Thoracic aorta (tissue), 2 donors: ENCODE measurements at regions not wholly inside any gene's neighbourhood (a gene's known extent, or its start where the extent isn't known, plus 50 kb on each side); places are given as distances from the start of the nearest gene placed in this dataset.

Experiments used
- ATAC-seq: fragments of 150-250 bp; one replicate; pipeline ENCODE4 v1.8.0; 2017; ENCODE audit warnings: low read depth; ENCODE audit not compliant: insufficient number of reproducible peaks, low FRiP score
- DNase-seq: peaks from one replicate; pipeline ENCODE4 v3.0.0-alpha.2; 2020; ENCODE audit warnings: low spot score
- H3K27ac ChIP-seq, 2 donors: fragments of 200-600 bp; sonication (generic); 1 replicate in 1 of 2; 2 replicates in 1 of 2; pipeline ENCODE4 v1.5.1; 2016; ENCODE audit warnings: mild to moderate bottlenecking in 2 of 2, moderate library complexity in 2 of 2
- H3K27me3 ChIP-seq: fragments of 200-600 bp; sonication (generic); replicated peaks from 2 replicates; pipeline ENCODE4 v1.6.0; 2016; ENCODE audit warnings: mild to moderate bottlenecking; ENCODE audit not compliant: insufficient read depth
- H3K36me3 ChIP-seq: fragments of 200-600 bp; sonication (generic); one replicate; pipeline ENCODE4 v1.5.1; 2016
- H3K4me1 ChIP-seq, 2 donors: fragments of 200-600 bp; sonication (generic); 1 replicate in 1 of 2; 2 replicates in 1 of 2; pipeline versions ENCODE4 v1.5.1 to v1.6.0; 2016; ENCODE audit warnings: low read depth in 2 of 2, mild to moderate bottlenecking in 1 of 2; ENCODE audit not compliant: control insufficient read depth in 1 of 2
- H3K4me3 ChIP-seq: fragments of 200-600 bp; sonication (generic); 2 replicates; pipeline ENCODE4 v1.5.1; 2016; ENCODE audit warnings: mild to moderate bottlenecking
- H3K9me3 ChIP-seq: fragments of 200-600 bp; sonication (generic); 2 replicates; pipeline ENCODE4 v1.5.1; 2016
- TF ChIP-seq, protein P1 (sequence below): fragments of 200-600 bp; sonication (generic); IDR thresholded peaks from one replicate; pipeline ENCODE4 v1.5.1; 2019; ENCODE audit warnings: antibody characterized with exemption

GRCh38 chr1:186559601-186560116 is 98.7 kb upstream of the PDC start:
- DNase-seq (no peak), ATAC-seq (no peak)
- TF ChIP-seq, protein P1, sequence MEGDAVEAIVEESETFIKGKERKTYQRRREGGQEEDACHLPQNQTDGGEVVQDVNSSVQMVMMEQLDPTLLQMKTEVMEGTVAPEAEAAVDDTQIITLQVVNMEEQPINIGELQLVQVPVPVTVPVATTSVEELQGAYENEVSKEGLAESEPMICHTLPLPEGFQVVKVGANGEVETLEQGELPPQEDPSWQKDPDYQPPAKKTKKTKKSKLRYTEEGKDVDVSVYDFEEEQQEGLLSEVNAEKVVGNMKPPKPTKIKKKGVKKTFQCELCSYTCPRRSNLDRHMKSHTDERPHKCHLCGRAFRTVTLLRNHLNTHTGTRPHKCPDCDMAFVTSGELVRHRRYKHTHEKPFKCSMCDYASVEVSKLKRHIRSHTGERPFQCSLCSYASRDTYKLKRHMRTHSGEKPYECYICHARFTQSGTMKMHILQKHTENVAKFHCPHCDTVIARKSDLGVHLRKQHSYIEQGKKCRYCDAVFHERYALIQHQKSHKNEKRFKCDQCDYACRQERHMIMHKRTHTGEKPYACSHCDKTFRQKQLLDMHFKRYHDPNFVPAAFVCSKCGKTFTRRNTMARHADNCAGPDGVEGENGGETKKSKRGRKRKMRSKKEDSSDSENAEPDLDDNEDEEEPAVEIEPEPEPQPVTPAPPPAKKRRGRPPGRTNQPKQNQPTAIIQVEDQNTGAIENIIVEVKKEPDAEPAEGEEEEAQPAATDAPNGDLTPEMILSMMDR = no peak

DNA sequence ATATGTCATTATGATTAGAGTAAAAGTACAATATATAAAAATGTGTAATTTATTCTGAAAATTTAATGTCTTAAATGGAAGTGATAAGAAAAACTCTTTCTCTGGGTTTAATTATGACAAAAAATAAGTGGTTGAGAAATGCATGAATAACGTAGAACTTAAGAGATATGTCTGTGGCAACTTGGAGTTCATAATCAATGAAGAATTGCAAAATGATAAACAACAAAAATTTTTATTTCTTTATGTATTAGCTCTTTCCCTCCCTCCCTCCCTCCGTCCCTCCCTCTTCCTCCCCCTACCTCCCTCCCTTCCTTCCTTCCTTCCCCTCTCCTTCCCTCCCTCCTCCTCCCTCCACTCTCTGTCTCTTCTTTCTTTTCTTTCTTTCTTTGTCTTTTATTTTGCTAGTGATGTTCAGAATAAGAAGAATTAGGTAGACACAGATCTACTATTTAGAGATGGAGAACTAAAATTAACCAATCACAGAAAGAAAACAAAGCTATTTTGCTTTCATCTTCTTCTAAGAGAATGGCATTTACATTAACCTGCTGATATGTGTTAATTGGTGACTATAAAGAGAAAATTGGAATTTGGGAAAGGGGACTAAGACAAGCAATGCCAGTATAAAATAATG is 96.3 kb upstream of the PDC start:
- ATAC-seq = no peak
- Histone ChIP-seq H3K9me3 (peaks cover 4% of the 10 kb centered on the region), H3K4me1 (no peaks in the 10 kb centered on the region), H3K36me3 (no peaks in the 10 kb centered on the region), H3K27me3 (no peaks in the 10 kb centered on the region), H3K27ac (no peak overlapping the region), H3K4me3 (no peak overlapping the region)
- TF ChIP-seq, protein P1 = no peak
- DNase-seq = no peak

More at GRCh38 chr1:186559601-186560116, 98.7 kb upstream of the PDC start:
- H3K27ac ChIP-seq = no peak overlapping the region
- H3K4me3 ChIP-seq = no peak overlapping the region
- no peaks in the 10 kb centered on the region for H3K36me3 ChIP-seq
- no peaks in the 10 kb centered on the region for H3K27me3 ChIP-seq
- no peaks in the 10 kb centered on the region for H3K9me3 ChIP-seq
- no peaks in the 10 kb centered on the region for H3K4me1 ChIP-seq

GRCh38 chr1:186550832-186551231 is 89.9 kb upstream of the PDC start:
- no peak overlapping the region for H3K4me3 ChIP-seq
- ATAC-seq = no peak
- no peaks in the 10 kb centered on the region for H3K36me3 ChIP-seq
- no peak for DNase-seq
- no peaks in the 10 kb centered on the region for H3K27me3 ChIP-seq
- peaks cover 7% of the 10 kb centered on the region for H3K9me3 ChIP-seq
- TF ChIP-seq, protein P1 = no peak
- H3K4me1 ChIP-seq = no peaks in the 10 kb centered on the region
- no peak overlapping the region for H3K27ac ChIP-seq

GRCh38 chr1:186541003-186541402 is 80.1 kb upstream of the PDC start:
- TF ChIP-seq, protein P1 = no peak
- Histone ChIP-seq H3K27me3 (no peaks in the 10 kb centered on the region), H3K4me1 (peaks cover 0 to 11% of the 10 kb centered on the region in 2 donors), H3K4me3 (no peak overlapping the region), H3K36me3 (no peaks in the 10 kb centered on the region), H3K27ac (no peak overlapping the region), H3K9me3 (peaks cover 10% of the 10 kb centered on the region)
- ATAC-seq (no peak), DNase-seq (no peak)

DNA sequence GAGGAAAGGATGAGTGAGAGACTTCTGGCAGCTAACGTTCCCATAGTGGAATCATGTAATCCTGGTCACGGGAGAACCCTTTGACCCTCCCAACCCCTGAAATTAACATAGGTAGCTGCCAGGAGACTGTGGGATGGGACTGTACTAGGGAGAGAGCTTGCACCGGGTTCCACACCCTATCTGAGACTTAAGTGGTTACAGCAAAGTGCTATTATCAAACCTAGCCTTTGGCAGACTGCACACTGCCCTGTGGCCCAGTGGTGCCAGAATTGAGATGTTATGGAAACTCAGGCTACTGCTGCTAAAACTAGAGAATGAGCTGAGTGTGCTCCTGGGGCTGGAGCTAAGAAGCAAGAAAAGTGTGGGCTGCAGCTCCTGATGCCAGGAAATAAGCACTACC is 79.6 kb upstream of the PDC start:
- peaks cover 0 to 13% of the 10 kb centered on the region in 2 donors for H3K4me1 ChIP-seq
- H3K27ac ChIP-seq = no peak overlapping the region
- ATAC-seq (no peak), DNase-seq (no peak)
- no peaks in the 10 kb centered on the region for H3K36me3 ChIP-seq
- H3K27me3 ChIP-seq = no peaks in the 10 kb centered on the region
- TF ChIP-seq, protein P1 = no peak
- H3K4me3 ChIP-seq = no peak overlapping the region
- H3K9me3 ChIP-seq = peaks cover 10% of the 10 kb centered on the region
